ENCODE measurements at regions not wholly inside any gene's neighbourhood (a gene's known extent, or its start where the extent isn't known, plus 50 kb on each side); places are given as distances from the start of the nearest gene placed in this dataset.
"Not testable (repeated sequence)": the region's sequence is repeated elsewhere in the genome, so short reads cannot be mapped to it uniquely, and the experiment has no call there.

DNA sequence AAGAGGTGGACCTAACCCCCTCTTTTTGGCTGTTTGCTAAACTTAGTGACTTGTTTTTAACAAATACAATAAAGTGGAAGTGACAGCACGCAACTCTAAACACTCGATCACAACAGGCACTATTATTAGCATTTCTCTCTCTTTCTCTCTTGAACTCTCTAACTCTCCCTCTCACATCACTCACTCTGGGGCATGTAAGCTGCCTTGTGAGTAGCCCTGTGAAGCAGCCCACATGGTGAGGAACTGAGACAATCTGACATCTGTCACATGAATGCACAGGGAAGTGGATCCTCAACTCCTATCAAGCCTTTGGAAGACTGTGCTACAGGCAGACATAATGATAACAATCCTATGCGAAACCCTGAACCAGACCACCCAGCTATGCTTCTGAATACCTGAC, 609.0 kb upstream of the CNTN5 start:
- H3K27me3 ChIP-seq, result no peaks in the 10 kb centered on the region
- H3K36me3 ChIP-seq, result no peaks in the 10 kb centered on the region
- no peak for TF ChIP-seq CTCF (IDR thresholded peaks at IDR 0.05)
- DNase-seq, result no peak
- no peak overlapping the region for H3K4me3 ChIP-seq
- intact Hi-C loops (cut with DNase I; ENCODE audit: low total_unique reads), result no loop called here
- no peaks in the 10 kb centered on the region for H3K4me1 ChIP-seq
- no peak overlapping the region for H3K27ac ChIP-seq
- H3K9me3 ChIP-seq, result no peaks in the 10 kb centered on the region

DNA sequence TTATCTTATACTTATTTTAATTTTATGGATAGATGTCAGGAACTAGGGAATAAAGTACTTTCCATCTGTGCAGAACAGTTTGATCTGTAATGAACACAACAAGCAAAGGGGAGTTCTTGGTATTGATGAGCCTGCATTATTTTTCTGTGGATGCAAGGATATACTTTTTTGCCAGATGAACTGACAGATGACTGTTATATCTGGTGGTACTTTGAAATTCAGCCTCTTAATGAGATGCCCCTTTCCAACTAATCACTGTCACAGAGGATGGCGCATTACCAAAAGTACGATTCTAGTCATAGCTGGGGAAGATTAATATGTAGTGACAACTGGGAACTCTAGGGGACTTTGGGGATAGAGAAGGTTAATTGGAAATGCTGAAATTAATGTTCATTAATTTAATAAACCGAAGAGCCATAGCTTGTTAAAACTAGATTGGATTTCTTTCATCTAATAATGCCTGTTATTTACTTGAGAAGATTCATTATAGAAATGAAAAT, 603.4 kb upstream of the CNTN5 start:
- no peak for DNase-seq
- no peak for TF ChIP-seq CTCF (IDR thresholded peaks at IDR 0.05)
- no peak overlapping the region for H3K4me3 ChIP-seq
- H3K27me3 ChIP-seq, result no peaks in the 10 kb centered on the region
- no peaks in the 10 kb centered on the region for H3K4me1 ChIP-seq
- no peak overlapping the region for H3K27ac ChIP-seq
- H3K36me3 ChIP-seq, result no peaks in the 10 kb centered on the region
- intact Hi-C loops (cut with DNase I; ENCODE audit: low total_unique reads), result no loop called here
- no peaks in the 10 kb centered on the region for H3K9me3 ChIP-seq

GRCh38 chr11:98423933-98424332, 596.8 kb upstream of the CNTN5 start:
- DNase-seq, result no peak
- no peaks in the 10 kb centered on the region for H3K4me1 ChIP-seq
- peaks cover 0 to 10% (median 2%) of the 10 kb centered on the region in 3 donors for H3K9me3 ChIP-seq
- H3K27me3 ChIP-seq, result no peaks in the 10 kb centered on the region
- H3K36me3 ChIP-seq, result no peaks in the 10 kb centered on the region
- intact Hi-C loops (cut with DNase I; ENCODE audit: low total_unique reads), result no loop called here
- no peak overlapping the region for H3K4me3 ChIP-seq
- TF ChIP-seq CTCF (IDR thresholded peaks at IDR 0.05), result no peak
- no peak overlapping the region for H3K27ac ChIP-seq

DNA sequence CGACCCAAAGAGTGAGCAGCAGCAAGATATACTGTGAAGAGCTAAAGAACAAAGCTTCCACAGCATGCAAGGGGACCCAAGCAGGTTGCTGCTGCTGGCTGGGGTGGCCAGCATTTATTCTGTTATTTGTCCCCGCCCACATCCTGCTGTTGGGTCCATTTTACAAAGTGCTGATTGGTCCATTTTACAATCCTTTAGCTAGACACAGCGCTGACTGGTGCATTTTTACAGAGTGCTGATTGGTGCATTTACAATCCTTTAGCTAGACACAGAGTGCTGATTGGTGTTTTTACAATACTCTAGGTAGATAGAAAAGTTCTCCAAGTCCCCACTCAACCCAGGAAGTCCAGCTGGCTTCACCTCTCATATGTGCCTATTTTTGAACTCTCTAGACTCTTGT, 596.0 kb upstream of the CNTN5 start:
- H3K27ac ChIP-seq; H3K4me1 ChIP-seq; H3K36me3 ChIP-seq; DNase-seq; H3K27me3 ChIP-seq; H3K4me3 ChIP-seq; intact Hi-C loops (cut with DNase I; ENCODE audit: low total_unique reads): not testable (repeated sequence)
- H3K9me3 ChIP-seq, result peaks cover 0 to 12% (median 9%) of the 10 kb centered on the region in 3 donors

- no peak overlapping the region for H3K27ac ChIP-seq
- TF ChIP-seq CTCF (IDR thresholded peaks at IDR 0.05), result no peak
- DNase-seq, result no peak
- no peaks in the 10 kb centered on the region for H3K4me1 ChIP-seq
- H3K4me3 ChIP-seq, result no peak overlapping the region
- H3K36me3 ChIP-seq, result no peaks in the 10 kb centered on the region
- peaks cover 0 to 9% (median 5%) of the 10 kb centered on the region in 3 donors for H3K9me3 ChIP-seq
- intact Hi-C loops (cut with DNase I; ENCODE audit: low total_unique reads), result no loop called here
- H3K27me3 ChIP-seq, result no peaks in the 10 kb centered on the region
Measured at GRCh38 chr11:98431463-98432359, 589.0 kb upstream of the CNTN5 start.

DNA sequence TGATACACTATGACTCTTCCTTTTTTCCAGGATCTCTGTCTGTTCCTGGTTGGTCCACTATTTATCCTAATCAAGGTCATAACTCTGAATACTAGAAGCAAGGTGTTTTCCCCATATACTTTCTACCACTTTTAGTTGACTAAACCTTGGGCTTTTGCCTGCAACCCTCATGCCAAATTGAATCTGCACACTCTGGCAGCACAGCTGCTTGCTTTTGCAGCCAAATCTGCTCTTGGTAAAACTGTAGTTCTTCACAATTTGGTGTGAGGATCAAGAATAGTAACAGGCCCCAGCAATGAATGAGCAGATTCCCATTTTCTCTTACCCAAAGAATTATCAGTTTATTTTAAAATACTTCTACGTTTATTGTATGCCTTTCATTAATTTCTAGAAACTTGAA, 586.5 kb upstream of the CNTN5 start:
- no peak overlapping the region for H3K4me3 ChIP-seq
- H3K36me3 ChIP-seq, result no peaks in the 10 kb centered on the region
- intact Hi-C loops (cut with DNase I; ENCODE audit: low total_unique reads), result no loop called here
- H3K27ac ChIP-seq, result no peak overlapping the region
- TF ChIP-seq CTCF (IDR thresholded peaks at IDR 0.05), result no peak
- H3K27me3 ChIP-seq, result no peaks in the 10 kb centered on the region
- no peak for DNase-seq
- H3K4me1 ChIP-seq, result no peaks in the 10 kb centered on the region
- H3K9me3 ChIP-seq, result peaks cover 0 to 3% (median 0%) of the 10 kb centered on the region in 3 donors

All from tibial artery (tissue), 4 donors.